Germinal center (tissue), 1 donor: ENCODE measurements at regions not wholly inside any gene's neighbourhood (a gene's known extent, or its start where the extent isn't known, plus 50 kb on each side); places are given as distances from the start of the nearest gene placed in this dataset.
"Not testable (repeated sequence)": the region's sequence is repeated elsewhere in the genome, so short reads cannot be mapped to it uniquely, and the experiment has no call there.

Source experiments
- DNase-seq: peaks from one replicate; pipeline ENCODE4 v3.0.0; 2012; ENCODE audit warnings: mixed read lengths, low spot score

DNA sequence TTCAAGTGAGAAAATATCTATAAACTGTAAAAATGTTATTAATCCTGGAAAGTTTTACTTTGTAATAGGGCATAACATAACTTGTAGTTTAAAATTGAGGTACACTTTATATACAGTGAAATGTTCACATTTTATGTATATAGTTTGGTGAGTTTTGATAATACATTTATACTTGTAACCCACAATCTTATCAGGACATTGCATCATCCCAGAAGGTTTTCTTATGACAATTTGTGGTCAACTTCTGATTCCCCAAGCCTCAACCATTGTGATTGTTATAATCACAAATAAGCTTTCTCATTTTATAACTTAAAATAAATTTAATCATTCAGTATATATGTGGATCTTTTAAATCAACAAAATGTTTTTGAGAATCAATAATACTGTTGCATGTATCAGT is 151.1 kb downstream of the TFPI2 start:
- DNase-seq, result no peak

DNA sequence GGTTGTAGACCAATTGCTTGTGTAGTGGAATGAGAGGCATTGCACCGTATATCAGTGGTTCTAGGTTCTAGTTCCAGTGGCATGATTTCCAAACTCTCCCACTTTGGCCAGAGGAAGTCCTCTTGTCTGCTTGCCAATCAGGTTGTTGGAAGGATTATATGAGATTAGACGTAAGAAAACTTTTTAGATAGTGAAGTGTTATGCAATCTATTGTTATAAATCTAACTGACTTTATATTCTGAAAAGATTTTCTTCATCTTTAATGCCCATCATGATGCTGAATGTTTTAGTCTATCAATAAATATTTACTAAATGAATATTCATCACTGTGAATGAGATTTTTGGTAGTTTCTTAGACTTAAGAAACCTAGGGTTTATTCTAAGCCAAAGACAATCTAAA is 152.6 kb downstream of the TFPI2 start:
- DNase-seq, result no peak

DNA sequence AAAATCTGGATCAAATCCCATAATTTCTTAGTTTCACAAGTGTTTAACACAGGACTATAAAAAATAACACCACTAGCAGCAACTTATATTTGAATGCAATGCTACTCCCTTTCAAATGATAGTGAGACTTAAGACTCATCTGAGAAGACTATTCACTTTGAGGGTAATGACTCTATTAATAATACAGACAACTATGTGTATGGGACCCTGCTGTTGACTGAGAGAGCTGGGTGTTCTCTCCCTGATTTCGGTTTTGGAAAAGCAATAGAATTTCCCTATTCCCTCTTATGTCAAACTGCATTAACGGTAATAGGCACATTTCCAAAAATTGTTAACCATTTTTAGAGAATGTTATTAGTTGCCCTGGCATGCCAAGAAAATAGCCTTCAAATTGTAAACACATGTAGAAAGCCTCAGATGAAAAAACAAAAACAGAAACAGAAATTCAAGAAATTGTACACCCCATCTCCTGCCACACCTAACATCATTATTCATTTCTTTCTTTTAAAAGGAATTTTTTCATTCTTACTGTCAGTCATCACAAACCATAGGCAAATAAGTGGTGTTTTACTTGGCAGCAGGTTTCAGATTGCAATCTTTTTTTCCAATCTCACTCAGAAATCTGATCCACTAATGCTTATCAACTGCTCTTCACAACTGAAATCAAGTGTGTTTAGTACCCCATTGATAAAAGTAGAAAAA is 153.7 kb downstream of the TFPI2 start:
- no peak for DNase-seq

DNA sequence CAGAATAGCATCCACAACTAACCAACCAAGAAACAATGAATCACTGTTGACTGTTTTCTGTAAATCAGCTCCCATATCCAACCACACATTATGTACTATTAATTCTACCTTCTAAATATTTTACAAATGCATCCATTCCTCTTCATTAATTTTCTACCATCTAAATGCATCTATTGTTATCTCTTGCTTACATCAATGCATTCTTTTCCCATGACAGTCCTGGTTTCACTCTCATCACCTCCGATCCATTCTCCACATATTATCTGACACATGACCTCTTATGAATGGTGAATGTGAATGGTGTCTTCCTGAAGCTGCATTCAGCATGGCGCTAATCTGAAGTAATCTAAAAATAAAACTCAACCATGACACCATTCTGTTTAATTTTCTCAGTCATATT is 153.8 kb upstream of the CALCR start:
- no peak for DNase-seq

DNA sequence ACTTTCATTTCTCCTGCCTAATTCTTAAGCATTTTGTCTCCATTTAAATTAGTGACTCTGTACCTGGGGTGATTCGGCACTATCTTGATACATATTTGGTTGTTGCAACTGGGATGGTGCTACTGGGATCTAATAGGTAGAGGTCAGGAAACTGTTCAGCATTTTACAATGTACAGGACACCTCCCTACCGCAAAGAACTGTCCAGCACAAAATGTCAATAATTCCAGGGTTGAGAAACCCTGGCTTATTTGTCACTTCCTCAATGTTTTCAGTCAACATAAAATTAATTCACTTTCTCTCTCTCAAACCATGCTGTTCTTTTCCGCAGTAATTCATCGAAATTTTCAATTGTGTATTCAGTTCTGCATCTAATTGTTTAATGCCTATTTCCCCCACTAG is 151.4 kb upstream of the CALCR start:
- DNase-seq, result no peak

DNA sequence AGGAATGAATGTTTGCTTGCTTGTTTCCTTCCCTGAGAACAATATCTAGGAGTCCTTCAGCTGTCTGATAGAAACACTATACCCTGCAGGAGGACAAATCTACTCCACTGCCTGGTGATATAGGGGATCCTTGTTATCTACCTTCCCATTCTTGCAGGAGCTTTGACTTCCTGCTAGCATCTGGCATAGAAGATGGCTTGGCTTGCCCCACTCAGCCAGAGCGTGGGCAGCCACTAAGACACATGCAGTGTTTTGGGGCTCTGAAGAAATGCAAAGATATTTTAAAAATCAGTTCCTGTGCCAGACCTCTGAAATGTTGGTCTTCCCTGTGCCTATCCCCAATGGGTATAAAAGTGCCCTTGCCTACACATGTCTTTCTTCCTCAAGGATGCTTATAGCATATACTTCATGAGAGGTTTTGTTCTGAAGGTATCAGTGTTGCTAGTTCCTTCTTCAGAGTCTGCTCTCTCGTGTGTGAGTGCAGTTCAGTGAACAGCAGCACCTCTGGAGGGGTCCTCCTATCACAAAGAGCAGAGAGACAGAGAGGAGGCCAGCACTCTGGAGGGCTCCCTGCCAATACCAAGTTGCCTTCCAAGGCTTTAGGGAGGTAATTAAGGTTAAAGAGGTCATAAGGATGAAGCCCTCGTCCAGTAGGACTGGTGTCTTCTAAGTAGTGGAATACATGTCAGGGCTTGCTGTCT is 149.1 kb upstream of the CALCR start:
- DNase-seq, result no peak

DNA sequence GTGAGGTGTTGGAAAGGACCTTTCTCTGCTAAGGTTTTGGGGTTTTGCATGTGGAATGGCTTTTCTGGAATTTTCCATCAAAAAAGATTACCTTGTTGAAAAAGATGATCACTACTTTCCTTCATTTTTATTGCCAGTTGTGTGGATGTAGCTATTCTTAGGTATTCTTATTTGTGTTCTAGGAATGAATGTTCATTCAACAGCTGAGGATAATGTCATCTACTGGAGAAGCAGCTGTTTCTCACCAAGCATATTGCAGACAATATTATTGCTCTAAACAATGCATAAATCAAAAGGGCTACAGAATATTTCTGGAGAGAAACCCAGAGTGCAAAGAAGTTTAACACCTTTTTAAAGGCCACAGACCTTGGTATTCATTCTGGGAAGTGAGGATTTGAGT is 145.6 kb upstream of the CALCR start:
- DNase-seq, result no peak

DNA sequence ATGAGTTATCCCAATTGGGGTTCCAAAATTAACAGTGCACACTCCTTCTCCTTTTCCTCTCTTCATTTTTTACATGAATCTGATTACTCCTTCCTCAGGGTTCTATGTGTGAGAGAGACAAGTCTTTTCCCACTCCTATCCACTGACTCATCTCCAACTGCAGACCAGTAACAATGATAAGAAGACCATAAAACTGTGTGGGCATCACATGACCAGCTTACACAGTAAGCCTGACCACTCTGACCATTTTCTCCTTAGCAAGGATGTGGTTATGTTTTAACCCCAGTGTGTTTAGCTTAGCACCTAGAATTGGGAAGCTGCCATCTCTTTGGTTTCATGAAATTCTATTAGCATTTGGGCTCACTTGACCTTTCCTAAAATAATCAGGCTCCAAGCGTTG is 145.0 kb upstream of the CALCR start:
- no peak for DNase-seq

DNA sequence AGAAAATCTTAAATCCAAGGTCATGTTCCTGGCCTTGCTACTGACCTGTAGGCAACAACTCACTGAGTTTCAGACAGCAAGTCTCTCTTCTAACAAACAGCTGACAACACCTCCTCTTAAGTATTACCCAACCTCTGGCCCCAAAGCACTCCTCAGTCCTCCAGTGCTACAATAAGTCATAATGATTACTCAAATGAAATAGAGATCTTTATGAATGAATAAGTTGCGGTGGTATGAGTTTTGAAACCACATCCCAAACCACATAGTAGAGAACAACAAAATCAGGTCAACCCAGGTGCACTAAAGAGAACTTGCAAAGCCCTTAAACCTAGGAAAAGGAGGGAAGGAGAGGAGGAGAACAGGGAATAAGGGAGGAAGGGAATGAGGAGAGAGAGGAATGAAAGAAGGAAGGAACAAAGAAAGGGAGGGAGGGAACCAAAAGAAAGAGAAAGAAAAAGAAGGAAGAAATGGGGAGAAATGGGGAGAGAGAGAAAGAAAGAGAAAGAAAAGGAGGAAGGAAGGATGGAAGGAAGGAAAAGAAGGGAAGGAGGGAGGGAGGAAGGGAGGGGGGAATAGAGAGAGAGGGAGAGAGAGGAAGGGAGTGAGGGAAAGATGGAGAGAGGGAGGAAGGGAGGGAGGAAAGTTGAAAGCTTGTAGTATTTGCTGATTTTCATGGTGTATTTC is 142.8 kb upstream of the CALCR start:
- DNase-seq, result no peak

DNA sequence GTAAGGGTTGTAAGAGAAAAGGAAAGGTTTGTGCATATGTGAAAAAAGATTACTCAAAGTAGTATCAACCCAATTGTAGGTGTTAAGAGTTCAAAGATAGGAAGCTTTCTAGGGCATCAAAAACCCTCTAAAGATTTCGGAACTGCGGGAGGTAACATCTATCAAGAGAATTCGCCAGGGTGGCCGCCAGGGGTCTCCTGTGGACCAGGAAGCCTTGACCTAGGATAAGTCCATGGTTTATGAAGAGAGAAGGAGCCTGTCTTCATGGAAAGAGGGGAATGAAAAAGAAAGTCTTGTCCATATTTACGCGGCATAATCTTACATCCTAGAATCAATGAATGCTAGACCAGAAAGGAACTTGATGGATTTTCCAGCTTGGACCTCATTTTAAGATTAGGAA is 140.7 kb upstream of the CALCR start:
- DNase-seq, result peak; percentile 8

DNA sequence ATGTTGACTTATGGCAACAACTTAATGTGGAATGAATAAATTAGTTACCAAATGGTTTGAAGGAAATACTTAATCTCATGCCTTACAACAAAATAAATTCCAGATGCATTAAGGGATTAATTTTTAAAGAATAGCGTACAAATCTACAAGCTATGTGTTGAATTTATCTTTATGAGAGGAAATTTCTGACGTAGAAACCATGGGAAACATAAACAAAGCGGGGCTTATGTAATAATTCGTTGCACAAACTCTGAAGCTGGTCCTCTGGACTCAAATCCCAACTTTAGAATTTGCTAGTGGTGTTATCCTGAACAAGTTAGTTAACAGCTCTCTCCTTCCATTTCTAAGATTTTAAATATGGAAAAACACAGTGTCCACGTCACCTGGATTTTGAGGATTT is 137.4 kb upstream of the CALCR start:
- DNase-seq, result no peak

DNA sequence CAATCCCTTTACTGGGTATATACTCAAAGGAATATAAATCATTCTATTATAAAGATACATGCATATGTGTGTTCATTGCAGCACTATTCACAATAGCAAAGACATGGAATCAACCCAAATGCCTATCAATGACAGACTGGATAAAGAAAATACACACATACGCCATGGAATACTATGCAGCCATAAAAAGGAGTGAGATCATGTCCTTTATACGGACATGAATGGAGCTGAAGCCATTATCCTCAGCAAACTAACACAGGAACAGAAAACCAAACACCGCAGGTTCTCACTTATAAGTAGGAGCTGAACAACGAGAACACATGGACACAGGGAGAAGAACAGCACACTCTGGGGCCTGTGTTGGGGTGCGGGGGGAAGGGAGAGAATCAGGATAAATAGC is 133.7 kb upstream of the CALCR start:
- DNase-seq, result not testable (repeated sequence)

DNA sequence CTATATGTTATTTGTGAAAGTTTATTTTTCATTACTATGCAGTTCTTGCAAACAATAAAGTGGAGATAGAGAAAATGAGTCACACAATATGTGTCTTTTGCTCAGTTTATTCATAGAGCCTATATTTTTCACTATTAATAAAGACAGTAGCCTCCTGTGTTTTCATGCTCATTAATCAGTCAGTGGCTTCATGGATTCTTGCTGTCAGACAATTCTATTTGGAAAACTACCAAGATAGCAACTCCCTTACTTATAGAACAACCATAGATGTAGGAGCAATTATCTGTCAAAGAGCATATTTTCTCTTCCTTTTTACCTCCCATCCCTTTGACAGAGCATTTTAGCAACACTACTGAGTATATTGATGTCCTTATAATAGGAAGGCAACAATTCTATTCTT is 132.7 kb upstream of the CALCR start:
- no peak for DNase-seq

DNA sequence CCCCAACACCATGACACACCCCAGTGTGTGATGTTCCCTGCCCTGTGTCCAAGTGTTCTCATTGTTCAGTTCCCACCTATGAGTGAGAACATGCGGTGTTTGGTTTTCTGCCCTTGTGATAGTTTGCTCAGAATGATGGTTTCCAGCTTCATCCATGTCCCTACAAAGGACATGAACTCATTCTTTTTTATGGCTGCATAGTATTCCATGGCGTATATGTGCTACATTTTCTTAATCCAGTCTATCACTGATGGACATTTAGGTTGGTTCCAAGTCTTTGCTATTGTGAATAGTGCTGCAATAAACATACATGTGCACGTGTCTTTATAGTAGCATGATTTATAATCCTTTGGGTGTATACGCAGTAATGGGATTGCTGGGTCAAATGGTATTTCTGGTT is 131.6 kb upstream of the CALCR start:
- DNase-seq, result not testable (repeated sequence)

DNA sequence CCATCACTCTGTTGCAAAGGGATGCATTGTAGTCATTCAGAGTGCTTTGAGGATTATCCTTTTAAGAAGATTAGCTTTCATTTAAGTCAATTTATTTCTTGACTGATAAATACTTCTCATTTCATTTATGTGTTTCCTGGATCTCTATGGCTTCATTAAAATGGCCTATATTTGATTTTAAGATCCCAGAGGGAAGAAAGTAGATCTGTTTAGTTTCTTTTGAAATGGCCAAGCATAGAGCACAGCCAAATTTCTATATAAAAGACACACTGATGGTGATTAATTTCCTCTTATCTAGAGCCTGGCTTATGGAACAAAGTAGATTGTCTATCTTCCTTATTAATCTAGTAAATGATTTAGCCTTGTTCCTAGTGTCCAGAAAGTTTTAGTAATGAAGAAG is 129.7 kb upstream of the CALCR start:
- no peak for DNase-seq

DNA sequence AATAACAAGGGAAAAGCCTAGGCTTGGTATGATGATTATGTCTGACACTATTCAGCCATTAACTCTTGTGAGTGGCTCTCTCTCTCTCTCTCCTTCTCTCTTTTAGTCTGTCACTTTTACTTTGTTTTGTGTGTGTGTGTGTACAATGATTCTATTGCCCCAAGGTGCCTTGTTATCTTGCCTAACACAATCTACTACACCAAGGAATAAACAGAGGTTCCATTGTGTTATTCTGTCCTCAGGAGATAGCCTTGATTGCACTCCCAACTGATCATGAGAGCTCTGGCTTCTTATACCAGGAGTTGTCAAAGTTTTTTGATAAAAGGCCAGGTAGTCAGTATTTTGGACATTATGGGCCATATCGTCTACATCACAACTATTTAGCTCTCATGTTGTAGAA is 123.4 kb upstream of the CALCR start:
- no peak for DNase-seq

DNA sequence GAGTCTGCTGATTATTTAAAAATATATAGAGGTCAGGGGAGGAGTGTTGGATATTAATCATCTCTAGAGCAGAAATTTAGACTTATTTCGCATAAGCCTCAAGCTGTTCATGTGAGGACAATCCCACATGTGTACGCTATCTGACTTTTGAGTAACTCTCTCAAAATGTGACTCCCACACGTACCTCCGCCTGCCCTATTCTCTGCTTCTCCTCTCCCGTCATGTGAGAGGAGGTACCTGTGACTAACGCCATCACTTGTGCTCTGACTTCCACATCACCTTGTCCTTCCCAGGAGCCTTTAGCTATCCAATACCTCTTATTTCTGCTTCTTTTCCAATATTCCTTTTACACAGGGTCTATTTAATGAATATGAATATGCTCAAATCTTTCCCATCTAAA is 119.3 kb upstream of the CALCR start:
- no peak for DNase-seq

DNA sequence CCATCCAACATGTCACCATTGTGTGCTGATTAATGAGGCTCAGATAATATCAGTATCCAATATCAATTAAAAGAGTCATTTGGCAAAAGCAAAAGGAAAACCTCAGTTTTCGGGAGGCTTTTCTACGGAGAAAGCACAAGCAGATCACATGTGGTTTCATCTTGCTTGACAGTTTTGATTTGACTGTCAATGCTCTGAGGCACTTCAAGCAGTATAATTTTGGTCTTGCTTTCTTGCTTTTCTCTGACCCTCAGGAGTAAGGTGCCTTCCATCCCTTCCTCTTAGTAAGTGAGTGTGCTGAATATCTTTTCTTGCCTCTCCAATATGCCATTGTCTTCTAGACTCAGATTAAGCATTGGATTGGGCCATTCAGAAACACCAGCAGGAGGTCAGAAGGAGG is 115.5 kb upstream of the CALCR start:
- no peak for DNase-seq

DNA sequence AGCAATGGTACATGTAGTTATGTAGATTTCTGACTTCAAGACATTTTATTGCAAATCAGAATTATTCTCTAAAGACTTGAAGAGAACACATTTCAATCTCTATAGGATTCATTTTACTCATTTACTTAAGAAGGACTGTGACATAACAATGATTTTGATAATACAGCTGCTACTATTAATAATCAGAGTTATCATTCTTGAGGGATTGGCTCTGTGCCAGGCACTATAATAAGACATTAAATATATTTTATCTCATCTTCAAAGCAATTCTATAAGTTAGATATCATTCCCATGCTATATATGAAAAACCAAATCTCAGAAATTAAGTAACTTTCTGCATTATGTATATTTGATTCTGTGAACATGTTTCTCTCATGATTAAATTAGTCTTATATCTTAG is 103.7 kb upstream of the CALCR start:
- DNase-seq, result no peak

DNA sequence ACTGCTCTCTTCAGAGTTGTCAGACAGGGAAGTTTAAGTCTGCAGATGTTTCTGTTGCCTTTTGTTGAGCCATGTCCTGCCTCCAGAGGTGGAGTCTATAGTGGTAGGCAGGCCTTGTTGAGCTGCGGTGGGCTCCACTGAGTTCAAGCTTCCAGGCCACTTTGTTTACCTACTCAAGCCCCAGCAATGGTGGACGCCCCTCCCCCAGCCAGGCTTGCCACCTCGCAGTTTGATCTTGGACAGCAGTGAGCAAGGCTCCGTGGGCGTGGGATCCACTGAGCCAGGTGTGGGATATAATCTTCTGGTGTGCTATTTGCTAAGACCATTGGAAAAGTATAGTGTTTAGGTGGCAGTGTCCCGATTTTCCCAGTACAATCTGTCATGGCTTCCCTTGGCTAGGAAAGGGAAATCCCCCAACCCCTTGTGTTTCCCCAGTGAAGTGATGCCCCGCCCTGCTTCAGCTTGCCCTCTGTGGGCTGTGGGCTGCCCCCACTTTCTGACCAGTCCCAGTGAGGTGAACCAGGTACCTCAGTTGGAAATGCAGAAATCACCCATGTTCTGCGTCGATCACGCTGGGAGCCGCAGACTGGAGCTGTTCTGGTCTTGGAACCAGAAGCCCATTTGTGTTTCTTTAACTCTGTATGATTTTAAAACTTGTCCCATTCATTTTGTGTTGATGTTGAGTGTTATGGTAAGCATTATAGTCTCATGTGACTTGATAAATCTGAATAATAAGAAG is 89.2 kb upstream of the CALCR start:
- no peak for DNase-seq

DNA sequence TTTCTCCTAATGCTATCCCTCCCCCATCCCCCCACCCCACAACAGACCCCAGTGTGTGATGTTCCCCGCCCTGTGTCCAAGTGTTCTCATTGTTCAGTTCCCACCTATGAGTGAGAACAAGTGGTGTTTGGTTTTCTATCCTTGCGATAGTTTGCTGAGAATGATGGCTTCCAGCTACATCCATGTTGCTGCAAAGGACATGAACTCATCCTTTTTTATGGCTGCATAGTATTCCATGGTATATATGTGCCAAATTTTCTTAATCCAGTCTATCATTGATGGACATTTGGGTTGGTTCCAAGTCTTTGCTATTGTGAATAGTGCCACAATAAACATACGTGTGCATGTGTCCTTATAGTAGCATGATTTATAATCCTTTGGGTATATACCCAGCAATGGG is 83.6 kb upstream of the CALCR start:
- DNase-seq, result not testable (repeated sequence)

DNA sequence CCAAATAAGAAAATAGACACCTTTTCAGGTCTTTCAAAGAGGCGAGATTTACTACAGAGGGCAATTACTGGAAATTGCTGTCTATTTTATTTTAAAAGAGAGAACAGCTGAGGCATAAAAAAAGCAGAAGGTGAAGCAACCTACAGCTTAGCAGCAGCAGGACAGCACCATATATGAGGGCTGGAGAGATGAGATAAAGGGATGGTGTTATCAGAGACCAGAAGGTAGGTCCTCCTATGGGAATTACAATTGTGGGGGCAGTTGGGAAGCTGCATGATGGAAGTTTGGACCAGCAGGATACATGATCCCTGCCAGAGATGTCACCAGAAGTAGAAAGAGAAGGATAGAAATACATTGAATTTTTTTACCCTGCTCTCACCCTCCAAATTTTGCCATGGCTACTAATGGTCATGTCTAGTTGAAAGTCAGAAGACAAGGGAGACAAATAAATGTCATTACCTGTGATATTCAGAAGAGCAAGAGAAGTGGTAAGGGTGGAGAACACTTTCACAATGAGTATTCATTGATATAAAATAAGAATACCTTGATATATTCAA is 77.2 kb upstream of the CALCR start:
- DNase-seq, result no peak

DNA sequence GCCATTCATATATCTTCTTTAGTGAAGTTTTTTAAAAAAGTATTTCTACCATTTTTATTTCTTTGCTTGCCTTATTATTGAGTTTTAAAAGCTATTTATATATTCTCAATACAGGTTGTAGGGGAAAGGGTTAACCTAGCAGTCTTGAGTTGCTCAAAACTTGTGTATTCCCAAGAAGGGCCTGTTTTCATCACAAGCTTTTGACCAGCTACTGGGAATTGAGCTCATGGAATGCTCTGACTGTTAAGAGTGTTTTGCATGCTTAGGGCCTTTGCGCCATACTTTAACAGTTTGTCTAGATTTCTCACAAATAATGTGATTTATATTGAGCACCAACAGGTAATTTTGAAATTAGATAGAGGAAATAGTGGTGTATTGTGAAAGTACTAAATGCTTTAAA is 72.0 kb upstream of the CALCR start:
- DNase-seq, result no peak
